Stimulated activated CD8-positive, alpha-beta memory T cell treated with anti-CD3 and anti-CD28 coated beads, Interleukin-4, amount 100 ng/mL, for 24 hours (primary cell): ENCODE measurements at regions not wholly inside any gene's neighbourhood (a gene's known extent, or its start where the extent isn't known, plus 50 kb on each side); places are given as distances from the start of the nearest gene placed in this dataset.

Source experiments
- DNase-seq: peaks from one replicate; pipeline ENCODE4 v3.0.0-alpha.2; 2020; ENCODE audit warnings: low read depth

- DNase-seq, result no peak
Measured at GRCh38 chr1:172952516-172952915, 98.2 kb downstream of the TNFSF18 start.

GRCh38 chr1:172954476-172955150 is 96.1 kb downstream of the TNFSF18 start:
- DNase-seq, result no peak

DNA sequence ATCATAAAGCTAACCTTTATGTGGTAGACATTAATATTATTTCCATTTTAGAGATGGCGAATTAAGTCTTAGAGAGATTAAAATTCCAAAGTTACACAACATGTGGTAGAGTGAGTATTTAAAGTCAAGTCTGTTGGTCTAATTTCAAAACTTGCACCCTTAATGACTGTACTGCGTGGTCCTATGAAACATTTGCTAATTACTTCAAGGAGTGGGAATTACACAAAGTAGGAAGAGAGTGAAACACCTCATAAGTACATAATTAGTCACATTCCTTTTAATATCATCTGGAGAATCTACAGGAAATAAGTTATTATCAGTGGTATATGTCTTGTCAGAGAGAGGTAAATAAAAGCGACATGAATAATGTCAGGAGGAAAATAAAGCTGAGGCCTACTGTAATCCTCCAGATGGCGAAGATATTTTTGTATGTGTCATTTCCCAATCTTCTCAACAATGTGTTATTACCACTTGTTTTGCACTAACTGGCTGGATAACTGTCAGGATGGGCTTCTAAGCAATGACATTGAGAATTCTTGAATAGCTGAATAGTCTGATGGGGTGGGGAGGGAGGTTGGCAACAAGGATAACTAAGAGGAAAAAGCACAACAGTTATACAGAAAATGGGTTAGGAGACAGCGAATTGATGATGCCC is 95.5 kb downstream of the TNFSF18 start:
- no peak for DNase-seq

DNA sequence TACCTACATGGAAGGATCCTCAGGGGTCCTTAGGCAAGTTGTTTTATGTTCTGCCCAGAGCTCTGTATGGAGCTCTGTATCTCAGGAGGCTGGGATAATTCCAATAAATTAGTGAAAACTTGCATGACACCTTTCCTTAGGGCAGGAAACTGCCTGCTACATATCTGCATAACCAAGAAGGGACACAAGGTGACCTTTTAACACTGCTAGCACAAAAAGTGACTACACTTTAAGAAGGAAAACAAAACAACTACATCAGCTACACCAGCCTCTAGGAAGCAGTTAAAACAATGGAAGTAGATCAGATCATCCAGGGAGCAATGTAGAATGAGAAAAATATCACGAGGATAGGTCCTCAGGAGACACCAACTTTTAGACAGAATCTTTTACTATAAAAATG is 93.9 kb downstream of the TNFSF18 start:
- DNase-seq, result no peak

GRCh38 chr1:172957491-172957890 is 93.2 kb downstream of the TNFSF18 start:
- DNase-seq, result no peak

DNA sequence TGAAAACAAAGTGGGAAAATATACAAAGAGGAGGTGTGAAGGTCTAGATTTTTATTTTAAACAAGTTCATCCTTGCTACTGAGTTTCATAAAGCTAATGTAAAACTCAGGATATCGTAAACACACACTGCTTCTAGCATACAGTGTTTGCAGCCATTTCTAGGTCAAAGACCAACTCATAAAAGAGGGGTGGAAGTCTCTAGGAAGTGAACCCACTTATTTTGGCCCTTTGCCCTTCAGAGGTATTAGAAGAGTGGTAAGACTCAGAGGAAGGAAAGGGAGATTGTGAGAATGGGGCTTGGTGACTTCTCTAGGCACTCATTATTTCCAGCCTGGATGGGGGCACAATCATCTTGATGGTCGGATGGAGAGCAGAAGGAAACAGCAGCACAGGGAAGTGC is 91.2 kb downstream of the TNFSF18 start:
- no peak for DNase-seq

DNA sequence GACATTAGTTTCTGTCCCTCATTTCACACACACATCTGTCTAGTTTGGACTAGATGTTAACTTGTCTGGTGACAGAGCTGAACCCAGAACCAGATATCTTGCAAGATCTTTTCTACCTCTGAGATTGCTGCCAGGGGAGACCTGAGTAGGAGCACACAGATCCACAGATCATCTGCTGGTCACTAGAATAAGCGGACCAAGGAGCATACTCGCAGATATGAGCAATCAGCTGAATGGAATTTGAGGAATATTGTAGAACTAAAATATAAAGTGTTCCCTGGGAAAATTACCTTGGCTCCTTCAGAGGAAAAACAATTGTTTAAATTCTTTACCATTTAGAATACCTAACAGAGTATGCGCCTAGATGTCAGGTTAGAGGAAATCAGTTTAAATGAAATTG is 90.7 kb downstream of the TNFSF18 start:
- DNase-seq, result no peak

- no peak for DNase-seq
Measured at GRCh38 chr1:172960454-172961208, 90.1 kb downstream of the TNFSF18 start.

DNA sequence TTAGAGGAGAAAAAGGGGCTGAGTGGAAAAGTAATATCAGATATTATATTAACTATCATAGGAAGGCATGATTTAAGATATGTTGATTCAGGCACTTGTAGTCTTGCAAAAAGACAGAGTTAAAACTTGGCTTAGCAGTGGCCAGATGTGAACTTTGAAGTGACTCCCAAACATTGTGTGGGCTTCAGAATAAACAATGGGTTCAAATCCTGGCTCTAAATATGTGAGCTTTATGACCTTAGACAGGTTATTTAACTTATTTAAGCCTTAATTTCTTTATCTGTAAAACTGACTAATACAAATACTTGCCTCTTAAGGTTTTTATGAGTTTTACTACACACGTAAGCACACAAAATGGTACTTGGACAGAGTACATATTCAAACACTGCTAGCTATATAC is 85.9 kb downstream of the TNFSF18 start:
- DNase-seq, result no peak

- DNase-seq, result no peak
Measured at GRCh38 chr1:172966844-172967540, 83.7 kb downstream of the TNFSF18 start.

GRCh38 chr1:172967936-172968335 is 82.8 kb downstream of the TNFSF18 start:
- DNase-seq, result no peak

DNA sequence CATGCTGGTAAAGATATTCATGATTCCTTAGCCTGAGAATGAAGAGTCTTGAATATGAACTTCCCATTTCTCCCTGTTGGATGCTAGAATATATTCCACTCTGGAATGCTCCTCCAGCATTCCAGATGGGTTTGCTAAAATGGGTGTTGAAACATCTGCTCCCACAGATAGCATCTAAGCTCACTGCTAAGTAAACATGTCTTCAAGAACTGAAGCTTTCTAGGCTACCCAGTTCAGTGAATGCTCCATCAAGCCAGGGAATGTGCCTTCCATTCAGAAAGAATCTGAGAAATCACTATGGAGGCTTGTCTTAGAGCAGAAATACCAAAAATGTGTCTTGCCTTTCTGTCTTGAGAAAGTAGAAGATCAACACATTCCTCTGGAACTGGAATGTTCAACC is 81.1 kb downstream of the TNFSF18 start:
- DNase-seq, result no peak

DNA sequence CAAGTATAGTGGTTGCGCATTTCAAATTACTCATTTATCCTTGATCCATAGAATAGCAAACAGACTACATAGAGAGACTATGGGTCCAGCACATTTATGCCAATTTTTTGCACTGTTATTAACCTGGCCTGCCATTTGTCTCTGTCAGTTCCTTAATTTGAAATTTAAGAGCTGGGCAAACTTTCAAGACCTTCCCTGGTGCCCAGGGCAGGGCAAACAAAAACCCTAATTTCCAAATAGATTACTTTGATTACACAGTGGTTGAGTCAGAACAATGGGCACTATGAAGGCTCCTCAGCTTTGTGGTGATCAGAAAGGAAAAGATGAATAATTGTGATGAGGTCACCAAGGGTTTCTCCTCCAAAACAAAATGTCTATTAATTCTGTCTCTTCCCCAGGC is 80.6 kb downstream of the TNFSF18 start:
- no peak for DNase-seq

- no peak for DNase-seq
Measured at GRCh38 chr1:172971241-172971640, 79.5 kb downstream of the TNFSF18 start.

- no peak for DNase-seq
Measured at GRCh38 chr1:172972258-172972657, 78.5 kb downstream of the TNFSF18 start.

- DNase-seq, result no peak
Measured at GRCh38 chr1:172973424-172973823, 77.3 kb downstream of the TNFSF18 start.

- DNase-seq, result no peak
Measured at GRCh38 chr1:172976222-172977041, 74.3 kb downstream of the TNFSF18 start.

DNA sequence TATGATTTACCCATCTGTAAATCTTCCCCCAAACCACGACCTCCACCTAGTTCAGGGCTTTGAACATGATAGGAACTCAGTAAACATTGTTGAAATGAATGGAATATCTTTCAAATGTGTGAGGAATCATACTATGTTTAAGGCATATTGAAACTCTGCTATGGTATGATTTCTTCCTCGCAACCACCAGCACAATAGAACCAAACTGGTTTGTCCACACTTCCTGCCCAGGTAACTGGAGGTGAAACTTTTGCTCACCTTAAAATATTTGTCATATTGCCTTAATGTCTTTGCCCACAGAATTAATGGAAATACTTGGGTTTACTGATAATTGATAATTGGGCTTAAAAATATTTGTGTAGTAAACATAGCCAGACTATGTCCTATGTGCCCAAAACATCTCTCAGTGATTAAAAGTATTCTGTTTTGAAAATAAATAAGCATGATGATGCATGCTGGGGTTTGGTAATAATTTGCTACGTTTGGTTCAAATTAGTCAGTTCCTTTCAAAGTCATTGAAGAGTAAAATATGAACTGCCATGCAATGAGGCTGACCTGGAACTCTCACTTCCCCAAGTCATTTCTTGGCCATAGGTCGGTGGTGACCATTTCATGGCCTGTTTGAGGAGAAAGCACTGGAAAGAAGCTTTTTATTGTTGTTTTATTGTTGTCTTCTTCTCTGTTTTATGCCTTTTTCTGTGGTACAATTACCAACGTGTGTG is 73.3 kb downstream of the TNFSF18 start:
- DNase-seq, result no peak

- no peak for DNase-seq
Measured at GRCh38 chr1:172978595-172978994, 72.1 kb downstream of the TNFSF18 start.

DNA sequence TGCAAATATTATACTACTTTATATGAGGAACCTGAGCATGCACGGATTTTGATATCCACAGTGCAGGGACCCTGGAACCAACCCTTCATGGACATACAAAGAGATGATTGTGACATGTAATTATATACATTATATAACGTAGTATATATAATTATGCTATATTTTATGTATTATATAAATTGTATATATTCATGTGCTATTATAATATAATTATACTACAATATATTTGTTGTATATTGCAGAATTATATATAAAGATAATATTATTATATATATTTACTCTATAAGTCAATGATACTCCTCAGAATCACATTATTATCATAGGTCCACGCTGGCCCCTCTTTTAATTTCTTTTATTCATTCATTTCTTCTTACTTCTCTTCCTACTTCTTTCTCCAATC is 70.9 kb downstream of the TNFSF18 start:
- no peak for DNase-seq

DNA sequence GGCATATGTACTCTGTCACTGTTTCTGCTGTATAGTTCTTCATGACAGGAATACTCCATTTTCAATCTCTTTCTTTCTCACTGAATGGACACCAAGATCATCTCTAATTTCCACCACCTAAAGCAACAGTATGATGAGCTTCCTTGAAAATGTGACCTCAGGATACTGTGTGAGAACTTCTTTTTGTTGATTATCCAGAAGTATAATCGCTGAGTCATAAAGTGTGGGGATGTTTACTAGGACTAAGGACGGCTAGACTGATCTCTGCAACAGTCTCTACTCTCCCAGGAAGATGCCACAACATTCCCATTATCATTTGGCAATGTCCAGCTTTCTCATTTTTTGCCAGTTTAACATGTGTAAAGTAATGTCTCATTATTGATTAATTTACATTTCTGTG is 70.3 kb downstream of the TNFSF18 start:
- no peak for DNase-seq
